IMR-90 (cell line): ENCODE measurements at regions not wholly inside any gene's neighbourhood (a gene's known extent, or its start where the extent isn't known, plus 50 kb on each side); places are given as distances from the start of the nearest gene placed in this dataset.

Experiments
- ATAC-seq: fragments of 200-7000 bp; cut with Tn5 transposase; 2 replicates; pipeline ENCODE4 v1.9.1; 2020; ENCODE audit warnings: low read depth, mild to moderate bottlenecking, moderate library complexity
- BruUV-seq: library from RNA; stranded (reverse); fragments of 400-500 nt; replicated peaks from 2 replicates; lab custom pipeline; 2021; lab: Mats Ljungman, UMichigan
- CTCF ChIA-PET: fragments of 300-600 bp; formaldehyde crosslinking; extraction: SDS; loops from one replicate; lab custom pipeline; 2021; ENCODE audit warnings: antibody characterized with exemption; lab: Yijun Ruan, JAX
- POLR2A ChIA-PET: fragments of 300-600 bp; sonication (Branson Sonifier 250); formaldehyde crosslinking; loops from one replicate; lab custom pipeline; 2022; ENCODE audit warnings: antibody characterized with exemption; ENCODE audit not compliant: unreplicated experiment; lab: Charles Lee
- DNase-seq: peaks from one replicate; pipeline ENCODE4 v3.0.0; 2013
- H2AFZ ChIP-seq: replicated peaks from 2 replicates; pipeline ENCODE3; 2013; ENCODE audit warnings: low read length, mild to moderate bottlenecking; ENCODE audit not compliant: poor library complexity
- H2AK5ac ChIP-seq: 2 replicates; pipeline ENCODE4 v1.6.1; 2013; ENCODE audit warnings: low read depth, low read length, inconsistent platforms
- H2AK9ac ChIP-seq: replicated peaks from 2 replicates; pipeline ENCODE3; 2013; ENCODE audit warnings: mild to moderate bottlenecking, low read depth, low read length, moderate library complexity; ENCODE audit not compliant: poor library complexity
- H2BK120ac ChIP-seq: 2 replicates; pipeline ENCODE4 v1.6.1; 2013; ENCODE audit warnings: low read depth, low read length, inconsistent platforms
- H2BK15ac ChIP-seq: 3 replicates; pipeline ENCODE4 v1.6.1; 2013; ENCODE audit warnings: low read depth, low read length, inconsistent platforms
- H2BK20ac ChIP-seq: 2 replicates; pipeline ENCODE4 v1.6.1; 2013; ENCODE audit warnings: low read depth, mild to moderate bottlenecking, inconsistent platforms, low read length, moderate library complexity
- H2BK5ac ChIP-seq: 2 replicates; pipeline ENCODE4 v1.6.1; 2013; ENCODE audit warnings: mild to moderate bottlenecking, low read depth, low read length, inconsistent platforms; ENCODE audit not compliant: poor library complexity, severe bottlenecking
- H3K14ac ChIP-seq: replicated peaks from 2 replicates; pipeline ENCODE4 v1.6.1; 2013; ENCODE audit warnings: low read depth, low read length, inconsistent platforms
- H3K18ac ChIP-seq: 2 replicates; pipeline ENCODE4 v1.6.1; 2013; ENCODE audit warnings: low read depth, low read length, control low read depth
- H3K23ac ChIP-seq: 2 replicates; pipeline ENCODE4 v1.6.1; 2013; ENCODE audit warnings: low read depth, low read length, inconsistent platforms
- H3K27ac ChIP-seq: 2 replicates; pipeline ENCODE4 v1.5.1; 2013; ENCODE audit warnings: mild to moderate bottlenecking, control low read depth, low read length; ENCODE audit not compliant: insufficient read depth
- H3K27me3 ChIP-seq: 2 replicates; pipeline ENCODE4 v1.6.1; 2013; ENCODE audit warnings: low read length; ENCODE audit not compliant: control insufficient read depth, insufficient read depth
- H3K36me3 ChIP-seq: 2 replicates; pipeline ENCODE4 v1.6.1; 2013; ENCODE audit warnings: low read length, mixed read lengths; ENCODE audit not compliant: control insufficient read depth, insufficient read depth
- H3K4ac ChIP-seq: 2 replicates; pipeline ENCODE4 v1.6.1; 2013; ENCODE audit warnings: low read depth, low read length, inconsistent platforms
- H3K4me1 ChIP-seq: 2 replicates; pipeline ENCODE4 v1.6.1; 2013; ENCODE audit warnings: low read length, mixed read lengths; ENCODE audit not compliant: control insufficient read depth, insufficient read depth
- H3K4me2 ChIP-seq: 2 replicates; pipeline ENCODE4 v1.6.1; 2013; ENCODE audit warnings: low read depth, mild to moderate bottlenecking, control low read depth, low read length, moderate library complexity
- H3K4me3 ChIP-seq: 2 replicates; pipeline ENCODE4 v1.5.1; 2013; ENCODE audit warnings: low read depth, mild to moderate bottlenecking, control low read depth, low read length, moderate library complexity; ENCODE audit not compliant: insufficient read depth
- H3K56ac ChIP-seq: 2 replicates; pipeline ENCODE4 v1.6.1; 2013; ENCODE audit warnings: low read length, inconsistent platforms; ENCODE audit not compliant: insufficient read depth; ENCODE audit errors: extremely low read depth
- H3K79me1 ChIP-seq, 2 experiments: 2 replicates each; pipeline ENCODE4 v1.6.1; 2013; ENCODE audit warnings: low read length in 2 of 2, inconsistent platforms in 1 of 2, low read depth in 1 of 2
- H3K9ac ChIP-seq: 2 replicates; pipeline ENCODE4 v1.6.1; 2013; ENCODE audit warnings: low read depth, low read length, control low read depth
- H3K9me1 ChIP-seq: 2 replicates; pipeline ENCODE4 v1.6.1; 2013; ENCODE audit warnings: low read length, inconsistent platforms; ENCODE audit not compliant: insufficient read depth
- H3K9me3 ChIP-seq: 2 replicates; pipeline ENCODE4 v1.6.1; 2013; ENCODE audit warnings: low read length; ENCODE audit not compliant: control insufficient read depth, insufficient read depth
- H4K20me1 ChIP-seq: 2 replicates; pipeline ENCODE4 v1.6.1; 2013; ENCODE audit warnings: low read length, inconsistent platforms; ENCODE audit not compliant: insufficient read depth
- H4K5ac ChIP-seq: 2 replicates; pipeline ENCODE4 v1.6.1; 2013; ENCODE audit warnings: mild to moderate bottlenecking, low read depth, low read length, control low read depth
- H4K8ac ChIP-seq, 2 experiments: 2 replicates each; pipeline ENCODE4 v1.6.1; 2013; ENCODE audit warnings: low read depth in 2 of 2, low read length in 2 of 2, control low read depth in 1 of 2, inconsistent platforms in 1 of 2
- H4K91ac ChIP-seq: 2 replicates; pipeline ENCODE4 v1.6.1; 2013; ENCODE audit warnings: low read depth, low read length, inconsistent platforms; ENCODE audit not compliant: insufficient read depth
- BHLHE40 ChIP-seq: fragments of 150-350 bp; IDR thresholded peaks from 2 replicates; pipeline ENCODE4 v1.6.1; 2016; ENCODE audit warnings: mild to moderate bottlenecking, low read depth, low read length
- CEBPB ChIP-seq: IDR thresholded peaks from 2 replicates; pipeline ENCODE4 v1.6.1; 2012; ENCODE audit warnings: low read depth, low read length, improper control_type of control experiment
- CHD1 ChIP-seq: IDR thresholded peaks from 2 replicates; pipeline ENCODE4 v1.6.1; 2012; ENCODE audit warnings: low read depth, low read length, improper control_type of control experiment
- FOS ChIP-seq: fragments of 150-350 bp; IDR thresholded peaks from 2 replicates; pipeline ENCODE4 v1.6.1; 2016; ENCODE audit warnings: low read depth, low read length
- MAFK ChIP-seq: IDR thresholded peaks from 2 replicates; pipeline ENCODE4 v1.6.1; 2012; ENCODE audit warnings: low read depth, low read length, improper control_type of control experiment
- MAZ ChIP-seq: IDR thresholded peaks from 2 replicates; pipeline ENCODE4 v1.6.1; 2012; ENCODE audit warnings: low read depth, mild to moderate bottlenecking, low read length, improper control_type of control experiment, moderate library complexity, borderline replicate concordance
- MXI1 ChIP-seq: IDR thresholded peaks from 2 replicates; pipeline ENCODE4 v1.6.1; 2012; ENCODE audit warnings: low read depth, mild to moderate bottlenecking, low read length, moderate library complexity, borderline replicate concordance
- NFE2L2 ChIP-seq: fragments of 150-350 bp; IDR thresholded peaks from 2 replicates; pipeline ENCODE4 v1.6.1; 2016; ENCODE audit warnings: low read depth, mild to moderate bottlenecking, low read length
- POLR2A ChIP-seq: IDR thresholded peaks from 2 replicates; pipeline ENCODE4 v1.6.1; 2012; ENCODE audit warnings: mild to moderate bottlenecking, low read depth, low read length
- RAD21 ChIP-seq: IDR thresholded peaks from 2 replicates; pipeline ENCODE4 v1.6.1; 2012; ENCODE audit warnings: low read length, improper control_type of control experiment
- RCOR1 ChIP-seq: IDR thresholded peaks from 2 replicates; pipeline ENCODE4 v1.6.1; 2012; ENCODE audit warnings: mild to moderate bottlenecking, low read length, improper control_type of control experiment; ENCODE audit not compliant: insufficient replicate concordance
- RFX5 ChIP-seq: IDR thresholded peaks from 2 replicates; pipeline ENCODE4 v1.8.0; 2012; ENCODE audit warnings: low read depth, mild to moderate bottlenecking, low read length, moderate library complexity
- SMC3 ChIP-seq: fragments of 150-350 bp; IDR thresholded peaks from 2 replicates; pipeline ENCODE4 v1.6.1; 2016; ENCODE audit warnings: low read depth, mild to moderate bottlenecking, antibody characterized with exemption, low read length, moderate library complexity
- dilution Hi-C: fragments of 300-500 bp; cut with HindIII; formaldehyde crosslinking; loops from one replicate; pipeline ENCODE4 v1.14.3; 2018; ENCODE audit warnings: low sequenced_read_pairs; ENCODE audit not compliant: unreplicated experiment
- in situ Hi-C: fragments of 300-500 bp; cut with MboI; formaldehyde crosslinking; loops from 3 replicates; pipeline ENCODE4 v1.14.3; 2019; ENCODE audit warnings: low sequenced_read_pairs, inconsistent platforms, mixed read lengths
- intact Hi-C: fragments of 100-400 bp; cut with micrococcal nuclease; formaldehyde crosslinking; loops from 2 replicates; pipeline ENCODE4 v1.10.0; 2022
- TF ChIP-seq, protein P1 (sequence below): fragments of 150-350 bp; IDR thresholded peaks from 2 replicates; pipeline ENCODE4 v1.6.1; 2017; ENCODE audit warnings: mild to moderate bottlenecking, antibody characterized with exemption, low read length, low read depth
- TF ChIP-seq, protein P2 (sequence below): fragments of 150-350 bp; IDR thresholded peaks from 2 replicates; pipeline ENCODE4 v1.6.1; 2016; ENCODE audit warnings: low read depth, mild to moderate bottlenecking, low read length, moderate library complexity, borderline replicate concordance
- TF ChIP-seq, protein P3 (sequence below): conservative IDR thresholded peaks from 2 replicates; pipeline ENCODE4 v1.5.1; 2012; ENCODE audit warnings: mild to moderate bottlenecking, low read depth, low read length, improper control_type of control experiment

DNA sequence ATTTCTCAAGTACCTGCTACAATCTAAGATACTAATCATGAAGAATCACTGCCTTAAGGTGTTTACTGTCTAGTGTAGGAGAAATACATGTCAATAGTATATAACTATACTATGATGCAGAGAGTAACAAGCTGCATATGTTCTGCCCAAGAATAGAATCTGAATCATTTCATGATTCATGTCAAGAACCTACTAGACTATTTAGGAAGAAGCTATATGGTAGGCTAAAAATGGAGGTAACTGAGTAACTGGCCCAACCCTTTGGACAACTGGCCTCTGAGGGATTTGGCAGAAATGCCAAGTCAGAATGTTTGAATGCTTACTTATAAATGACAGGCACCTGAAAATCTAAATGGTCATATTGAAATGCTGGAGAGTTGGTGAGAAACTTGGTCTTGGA is 59.9 kb upstream of the DGKG start:
- peaks cover 2% of the 10 kb centered on the region for H3K27me3 ChIP-seq
- H4K8ac ChIP-seq = no peak overlapping the region
- BruUV-seq = no TSS peak

More for the DNA sequence above, 59.9 kb upstream of the DGKG start:
- no peak overlapping the region for H3K56ac ChIP-seq
- H3K9me1 ChIP-seq = peaks cover 7% of the 10 kb centered on the region; the same call in 1 of the 2 replicates
- ChIA-PET POLR2A (no interaction called here), CTCF (interaction anchor here (0.6 kb wide), 1 partner anchor 49 kb away, joined by 4 read pairs; no protein-coding TSS in a partner anchor)
- no peaks in the 10 kb centered on the region for H4K20me1 ChIP-seq
- dilution Hi-C loops (no loop called here), in situ Hi-C loops (no loop called here), intact Hi-C loops (no loop called here)
- DNase-seq (no peak), ATAC-seq (no peak)
- no peaks in the 10 kb centered on the region for H3K9me3 ChIP-seq
- H3K18ac ChIP-seq = no peak overlapping the region
- no peak overlapping the region for H2AK9ac ChIP-seq
- no peak overlapping the region for H3K4ac ChIP-seq
- H4K5ac ChIP-seq = no peak overlapping the region
- no peak overlapping the region for H2BK20ac ChIP-seq
- H2BK15ac ChIP-seq = no peak overlapping the region
- H3K4me1 ChIP-seq = peaks cover 15% of the 10 kb centered on the region
- H2BK5ac ChIP-seq = no peak overlapping the region
- TF ChIP-seq, protein P1, sequence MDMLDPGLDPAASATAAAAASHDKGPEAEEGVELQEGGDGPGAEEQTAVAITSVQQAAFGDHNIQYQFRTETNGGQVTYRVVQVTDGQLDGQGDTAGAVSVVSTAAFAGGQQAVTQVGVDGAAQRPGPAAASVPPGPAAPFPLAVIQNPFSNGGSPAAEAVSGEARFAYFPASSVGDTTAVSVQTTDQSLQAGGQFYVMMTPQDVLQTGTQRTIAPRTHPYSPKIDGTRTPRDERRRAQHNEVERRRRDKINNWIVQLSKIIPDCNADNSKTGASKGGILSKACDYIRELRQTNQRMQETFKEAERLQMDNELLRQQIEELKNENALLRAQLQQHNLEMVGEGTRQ = no peak
- TF ChIP-seq SMC3 (no peak), RFX5 (no peak), CEBPB (no peak), POLR2A (no peak), FOS (no peak), BHLHE40 (no peak), RAD21 (no peak), RCOR1 (no peak), MAFK (no peak), CHD1 (no peak), MXI1 (no peak), MAZ (no peak), NFE2L2 (no peak)
- TF ChIP-seq, protein P2, sequence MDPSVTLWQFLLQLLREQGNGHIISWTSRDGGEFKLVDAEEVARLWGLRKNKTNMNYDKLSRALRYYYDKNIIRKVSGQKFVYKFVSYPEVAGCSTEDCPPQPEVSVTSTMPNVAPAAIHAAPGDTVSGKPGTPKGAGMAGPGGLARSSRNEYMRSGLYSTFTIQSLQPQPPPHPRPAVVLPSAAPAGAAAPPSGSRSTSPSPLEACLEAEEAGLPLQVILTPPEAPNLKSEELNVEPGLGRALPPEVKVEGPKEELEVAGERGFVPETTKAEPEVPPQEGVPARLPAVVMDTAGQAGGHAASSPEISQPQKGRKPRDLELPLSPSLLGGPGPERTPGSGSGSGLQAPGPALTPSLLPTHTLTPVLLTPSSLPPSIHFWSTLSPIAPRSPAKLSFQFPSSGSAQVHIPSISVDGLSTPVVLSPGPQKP = no peak
- TF ChIP-seq, protein P3, sequence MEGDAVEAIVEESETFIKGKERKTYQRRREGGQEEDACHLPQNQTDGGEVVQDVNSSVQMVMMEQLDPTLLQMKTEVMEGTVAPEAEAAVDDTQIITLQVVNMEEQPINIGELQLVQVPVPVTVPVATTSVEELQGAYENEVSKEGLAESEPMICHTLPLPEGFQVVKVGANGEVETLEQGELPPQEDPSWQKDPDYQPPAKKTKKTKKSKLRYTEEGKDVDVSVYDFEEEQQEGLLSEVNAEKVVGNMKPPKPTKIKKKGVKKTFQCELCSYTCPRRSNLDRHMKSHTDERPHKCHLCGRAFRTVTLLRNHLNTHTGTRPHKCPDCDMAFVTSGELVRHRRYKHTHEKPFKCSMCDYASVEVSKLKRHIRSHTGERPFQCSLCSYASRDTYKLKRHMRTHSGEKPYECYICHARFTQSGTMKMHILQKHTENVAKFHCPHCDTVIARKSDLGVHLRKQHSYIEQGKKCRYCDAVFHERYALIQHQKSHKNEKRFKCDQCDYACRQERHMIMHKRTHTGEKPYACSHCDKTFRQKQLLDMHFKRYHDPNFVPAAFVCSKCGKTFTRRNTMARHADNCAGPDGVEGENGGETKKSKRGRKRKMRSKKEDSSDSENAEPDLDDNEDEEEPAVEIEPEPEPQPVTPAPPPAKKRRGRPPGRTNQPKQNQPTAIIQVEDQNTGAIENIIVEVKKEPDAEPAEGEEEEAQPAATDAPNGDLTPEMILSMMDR = no peak
- no peak overlapping the region for H2AK5ac ChIP-seq
- H3K4me2 ChIP-seq = no peak overlapping the region
- no peak overlapping the region for H4K91ac ChIP-seq
- H3K9ac ChIP-seq = no peak overlapping the region
- H3K23ac ChIP-seq = no peak overlapping the region
- no peak overlapping the region for H3K4me3 ChIP-seq
- H3K14ac ChIP-seq = no peak overlapping the region
- H2BK120ac ChIP-seq = no peak overlapping the region
- no peaks in the 10 kb centered on the region for H3K79me1 ChIP-seq
- H3K36me3 ChIP-seq = no peaks in the 10 kb centered on the region
- H3K27ac ChIP-seq = no peak overlapping the region
- no peak overlapping the region for H2AFZ ChIP-seq
